Fibroblast of skin of right quadriceps (primary cell): ENCODE measurements at regions not wholly inside any gene's neighbourhood (a gene's known extent, or its start where the extent isn't known, plus 50 kb on each side); places are given as distances from the start of the nearest gene placed in this dataset.
A peak's percentile ranks its signal among the peaks of the same experiment; 100 is the strongest.
"Not testable (repeated sequence)": the region's sequence is repeated elsewhere in the genome, so short reads cannot be mapped to it uniquely, and the experiment has no call there.

Experiments
- DNase-seq: peaks from one replicate; pipeline ENCODE4 v3.0.0-alpha.2; 2013

DNA sequence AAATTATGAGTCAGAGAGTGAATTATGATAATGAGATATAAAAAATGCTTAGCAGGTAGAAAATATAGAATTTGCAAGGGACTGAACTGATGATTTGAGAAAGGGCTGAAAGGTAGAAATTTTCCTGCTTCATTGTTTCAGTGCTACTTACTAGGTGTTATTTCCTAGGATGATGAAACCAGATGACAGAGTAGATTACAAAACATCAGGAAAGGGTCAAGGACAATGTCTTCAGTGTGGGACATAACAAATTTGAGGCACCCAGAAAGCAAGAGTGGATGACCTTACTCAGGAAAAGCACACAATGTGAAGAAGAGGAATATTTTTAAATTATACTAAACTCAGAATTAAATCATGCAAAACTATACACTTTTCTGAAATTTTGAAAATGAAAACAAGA, 102.1 kb downstream of the SHCBP1 start:
- DNase-seq = no peak

DNA sequence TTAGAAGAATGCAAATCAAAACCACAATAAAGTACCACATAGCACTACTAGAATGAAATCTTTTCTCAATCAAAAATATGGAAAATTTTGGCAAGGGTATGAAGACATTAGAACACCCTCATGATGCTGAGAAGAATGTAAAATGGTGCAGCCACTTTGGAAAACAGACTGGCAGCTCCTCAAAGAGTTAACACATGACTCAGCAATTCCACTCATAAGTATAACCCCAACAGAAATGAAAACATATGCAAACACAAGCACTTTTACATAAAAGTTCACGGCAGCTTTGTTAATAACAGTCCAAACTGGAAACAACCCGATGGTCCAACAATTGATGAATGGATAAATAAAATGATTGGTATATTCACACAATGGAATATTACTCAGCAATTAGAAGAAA, 124.5 kb downstream of the SHCBP1 start:
- DNase-seq = no peak

- DNase-seq = no peak
Observed at GRCh38 chr16:46482895-46483294, 138.3 kb downstream of the SHCBP1 start.

DNA sequence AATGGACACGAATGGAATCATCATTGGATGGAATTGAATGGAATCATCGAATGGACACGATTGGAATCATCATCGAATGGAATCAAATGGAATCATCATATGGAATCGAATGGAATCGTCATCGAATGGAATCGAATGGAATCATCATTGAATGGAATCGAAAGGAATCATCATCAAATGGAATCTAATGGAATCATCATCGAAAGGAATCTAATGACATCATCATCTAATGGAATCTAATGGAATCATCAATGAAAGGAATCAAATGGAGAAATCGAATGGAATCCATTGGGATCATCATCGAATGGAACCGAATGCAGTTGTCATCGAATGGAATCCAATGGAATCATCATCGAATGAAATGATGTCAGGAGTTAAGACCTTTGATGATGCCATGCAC, 154.9 kb downstream of the SHCBP1 start:
- DNase-seq = no peak

GRCh38 chr16:46454801-46455200, 166.4 kb downstream of the SHCBP1 start:
- DNase-seq = not testable (repeated sequence)

DNA sequence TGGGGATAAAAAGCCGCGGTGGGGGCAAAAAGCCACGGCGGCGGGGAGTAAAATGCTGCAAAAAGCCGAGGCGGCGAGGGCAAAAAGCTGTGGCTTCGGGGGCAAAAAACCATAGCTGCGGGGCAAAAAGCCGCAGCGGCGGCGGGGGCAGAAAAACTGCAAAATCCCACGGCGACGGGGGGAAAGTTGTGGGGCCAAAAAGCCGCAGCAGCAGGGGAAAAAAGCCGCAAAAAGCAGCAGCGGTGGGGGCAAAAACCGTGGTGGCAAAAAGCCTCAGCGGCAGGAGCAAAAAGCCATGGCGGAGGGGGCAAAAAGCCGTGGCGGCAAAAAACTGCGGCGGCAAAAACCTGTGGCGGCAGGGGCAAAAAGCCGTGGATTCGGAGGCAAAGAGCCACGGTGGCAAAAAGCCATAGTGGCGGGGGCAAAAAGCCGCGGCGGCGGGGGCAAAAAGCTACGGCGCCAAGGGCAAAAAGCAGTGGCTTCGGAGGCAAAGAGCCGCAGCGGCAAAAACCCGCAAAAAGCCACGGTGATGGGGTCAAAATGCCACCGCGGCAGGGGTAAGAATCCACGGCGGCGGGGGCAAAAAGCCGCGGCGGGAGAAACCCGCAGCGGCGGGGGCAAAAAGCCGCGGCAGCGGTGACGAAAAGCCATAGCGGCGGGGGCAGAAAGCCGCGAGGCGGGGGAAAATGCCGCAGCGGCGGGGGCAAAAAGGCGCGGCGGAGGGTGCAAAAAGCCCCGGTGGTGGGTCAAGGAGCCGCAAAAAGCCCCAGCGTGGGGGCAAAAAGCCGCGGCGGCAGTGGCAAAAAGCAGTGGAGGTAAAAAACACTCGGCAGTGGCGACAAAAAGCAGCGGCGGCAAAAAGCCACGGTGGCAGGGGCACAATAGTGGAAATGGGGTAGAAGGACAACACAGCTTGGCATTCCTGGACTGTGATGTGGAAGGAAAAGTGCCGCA, 192.8 kb downstream of the SHCBP1 start:
- DNase-seq = no peak

GRCh38 chr16:46427340-46428107, 193.7 kb downstream of the SHCBP1 start:
- no peak for DNase-seq

- no peak for DNase-seq
Observed at GRCh38 chr16:46426336-46426735, 194.8 kb downstream of the SHCBP1 start.

DNA sequence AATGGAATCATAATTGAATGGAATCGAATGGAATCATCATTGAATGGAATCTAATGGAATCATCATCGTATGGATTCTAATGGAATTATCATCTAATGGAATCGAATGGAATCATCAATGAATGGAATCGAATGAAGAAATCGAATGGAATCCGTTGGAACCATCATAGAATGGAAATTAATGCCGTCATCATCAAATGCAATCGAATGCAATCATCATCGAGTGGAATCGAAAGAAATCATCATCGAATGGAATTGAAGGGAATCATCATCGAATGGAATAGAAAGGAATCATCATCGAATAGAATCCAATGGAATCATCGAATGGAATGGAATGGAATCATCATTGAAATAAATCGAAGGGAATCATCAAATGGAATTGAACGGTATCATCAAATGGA, 217.2 kb downstream of the SHCBP1 start:
- DNase-seq = no peak

GRCh38 chr16:46398559-46398958, 222.6 kb downstream of the SHCBP1 start:
- DNase-seq = not testable (repeated sequence)

DNA sequence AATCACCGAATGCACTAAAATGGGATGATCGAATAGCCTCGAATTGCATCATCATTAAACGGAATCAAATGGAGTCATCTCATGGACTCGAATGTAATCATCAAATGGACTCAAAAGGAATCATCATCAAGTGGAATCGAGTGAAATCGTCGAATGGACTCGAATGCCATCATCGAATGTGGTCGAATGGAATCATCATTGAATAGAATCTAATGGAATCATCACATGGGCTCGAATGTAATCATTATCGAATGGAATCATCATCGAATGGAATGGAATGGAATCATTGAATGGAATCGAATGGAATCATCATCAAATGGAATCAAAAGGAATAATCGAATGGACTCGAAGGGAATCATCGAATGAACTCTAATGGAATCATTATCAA, 224.3 kb downstream of the SHCBP1 start:
- DNase-seq = not testable (repeated sequence)

DNA sequence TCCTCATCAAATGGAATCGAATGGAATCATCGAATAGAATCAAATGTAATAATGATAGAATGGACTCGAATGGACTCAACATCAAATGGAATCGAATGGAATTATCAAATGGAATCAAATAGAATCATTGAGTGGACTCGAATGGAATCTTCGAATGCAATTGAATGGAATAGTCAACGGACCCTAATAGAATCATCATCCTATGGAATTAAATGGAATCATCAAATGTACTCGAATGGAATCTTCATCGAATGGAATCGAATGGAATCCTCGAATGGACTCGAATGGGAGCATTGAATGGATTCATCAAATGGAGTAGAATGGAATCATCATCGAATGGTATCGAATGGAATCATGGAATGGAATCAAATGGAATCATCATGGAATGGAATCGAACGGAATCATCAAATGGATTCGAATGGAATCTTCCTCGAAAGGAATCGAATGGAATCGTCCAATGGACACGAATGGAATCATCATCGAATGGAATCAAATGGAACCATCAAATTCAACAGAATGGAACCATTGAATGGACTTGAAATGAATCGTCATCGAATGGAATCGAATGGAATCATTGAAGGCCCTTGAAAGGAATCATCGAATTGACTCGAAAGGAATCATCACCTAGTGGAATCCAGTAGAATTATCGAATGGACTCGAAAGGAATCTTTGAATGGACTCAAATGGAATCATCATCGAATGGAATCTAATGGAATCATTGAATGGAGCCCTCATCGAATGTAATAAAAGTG, 224.9 kb downstream of the SHCBP1 start:
- DNase-seq = peak; percentile 19

DNA sequence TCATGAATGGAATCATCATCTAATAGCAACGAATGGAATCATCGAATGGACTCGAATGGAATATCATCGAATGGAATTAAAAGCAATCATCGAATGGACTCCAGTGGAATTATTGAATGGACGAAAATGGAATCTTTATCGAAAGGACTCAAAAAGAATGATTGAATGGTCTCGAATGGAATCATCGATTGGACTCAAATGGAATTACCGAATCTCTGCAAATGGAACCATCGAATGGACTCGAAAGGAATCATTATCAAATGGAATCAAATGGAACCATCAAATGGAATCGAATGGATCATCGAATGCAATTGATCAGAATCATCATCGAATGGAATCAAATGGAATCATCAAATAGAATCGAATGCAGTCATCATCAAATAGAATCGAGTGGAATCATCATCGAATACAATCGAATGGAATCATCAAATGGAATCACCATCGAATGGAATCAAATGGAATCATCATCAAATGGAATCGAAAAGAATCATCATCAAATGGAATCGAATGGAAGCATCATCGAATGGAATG, 225.7 kb downstream of the SHCBP1 start:
- DNase-seq = peak; percentile 30

- peak; percentile 29 for DNase-seq
Observed at GRCh38 chr16:46394963-46395362, 226.2 kb downstream of the SHCBP1 start.

- DNase-seq = peak; percentile 11
Observed at GRCh38 chr16:46394149-46394548, 227.0 kb downstream of the SHCBP1 start.

DNA sequence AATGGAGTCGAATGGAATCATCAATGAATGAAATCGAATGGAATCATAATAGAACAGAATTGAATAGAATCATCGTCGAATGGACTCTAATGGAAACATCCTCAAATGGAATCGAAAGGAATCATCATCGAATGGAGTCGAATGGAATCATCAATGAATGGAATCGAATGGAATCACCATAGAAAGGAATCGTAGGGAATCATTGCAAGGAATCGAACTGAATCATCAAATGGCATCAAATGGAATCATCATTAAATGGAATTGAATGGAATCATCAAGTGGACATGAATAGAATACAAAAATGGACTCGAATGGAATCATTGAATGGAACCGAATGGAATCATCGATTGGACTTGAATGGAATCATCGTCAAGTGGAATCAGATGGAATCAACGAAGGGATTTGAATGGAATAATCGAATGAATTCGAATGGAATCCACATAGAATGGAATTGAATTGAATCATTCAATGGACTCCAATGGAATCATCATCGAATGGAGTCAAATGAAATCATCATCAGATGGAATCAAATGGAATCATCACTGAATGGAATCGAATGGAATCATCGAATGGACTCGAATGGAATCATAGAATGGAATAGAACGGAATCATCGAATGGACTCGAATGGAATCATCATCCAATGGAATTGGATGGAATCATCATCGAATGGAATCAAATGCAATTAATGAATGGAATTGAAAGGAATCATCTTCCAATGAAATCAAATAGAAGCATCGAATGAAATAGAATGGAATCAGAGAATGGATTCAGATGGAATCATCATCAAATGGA, 228.1 kb downstream of the SHCBP1 start:
- DNase-seq = peak; percentile 46

- peak; percentile 38 for DNase-seq
Observed at GRCh38 chr16:46390660-46391462, 230.3 kb downstream of the SHCBP1 start.

GRCh38 chr16:46389561-46390041, 231.6 kb downstream of the SHCBP1 start:
- DNase-seq = peak; percentile 92

DNA sequence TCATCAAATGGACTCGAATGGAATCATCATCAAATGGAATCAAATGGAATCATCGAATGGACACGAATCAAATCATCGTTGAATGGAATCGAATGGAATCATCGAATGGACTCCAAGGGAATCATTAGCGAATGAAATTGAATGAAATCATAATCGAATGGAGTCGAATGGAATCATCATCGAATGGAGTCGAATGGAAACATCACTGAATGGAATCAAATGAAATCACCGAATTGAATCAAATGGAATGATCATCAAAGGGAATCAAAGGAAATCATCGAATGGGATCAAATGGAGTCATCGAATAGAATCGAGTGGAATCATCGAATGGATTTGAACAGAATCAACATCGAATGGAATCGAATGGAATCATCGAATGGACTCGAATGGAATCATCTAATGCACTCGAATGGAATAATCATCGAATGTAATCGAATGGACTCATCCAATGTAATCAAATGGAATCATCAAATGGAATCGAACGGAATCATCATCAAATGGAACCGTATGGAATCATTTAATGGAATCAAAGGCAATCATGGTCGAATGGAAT, 232.2 kb downstream of the SHCBP1 start:
- not testable (repeated sequence) for DNase-seq

GRCh38 chr16:46388354-46388753, 232.8 kb downstream of the SHCBP1 start:
- DNase-seq = peak; percentile 39

- not testable (repeated sequence) for DNase-seq
Observed at GRCh38 chr16:46387720-46388119, 233.5 kb downstream of the SHCBP1 start.
